B cell (primary cell): ENCODE measurements at regions not wholly inside any gene's neighbourhood (a gene's known extent, or its start where the extent isn't known, plus 50 kb on each side); places are given as distances from the start of the nearest gene placed in this dataset.

Experiments used
- CTCF ChIP-seq: fragments of 200-600 bp; IDR thresholded peaks from one replicate; pipeline ENCODE4 v1.8.0; 2022; ENCODE audit warnings: antibody characterized with exemption, mild to moderate bottlenecking
- EZH2 ChIP-seq: IDR thresholded peaks from 2 replicates; pipeline ENCODE4 v1.6.1; 2012; ENCODE audit warnings: borderline replicate concordance, low read depth, mild to moderate bottlenecking, moderate library complexity, low read length; ENCODE audit not compliant: insufficient read depth, poor library complexity, severe bottlenecking

GRCh38 chr9:1879501-1879900 lies 135.6 kb upstream of the SMARCA2 start:
- TF ChIP-seq CTCF (no peak), EZH2 (no peak)
